Thyroid gland (tissue), 4 donors: ENCODE measurements at regions not wholly inside any gene's neighbourhood (a gene's known extent, or its start where the extent isn't known, plus 50 kb on each side); places are given as distances from the start of the nearest gene placed in this dataset.

Experiments
- DNase-seq, 2 donors: peaks; one replicate each; pipeline ENCODE4 v3.0.0-alpha.2; 2019
- H3K27ac ChIP-seq, 3 donors: fragments of 200-600 bp; sonication (generic); 1 replicate in 2 of 3; 2 replicates in 1 of 3; pipeline ENCODE4 v1.5.1; 2016 to 2019; ENCODE audit warnings: mild to moderate bottlenecking in 1 of 3, moderate library complexity in 1 of 3
- H3K27me3 ChIP-seq: fragments of 200-600 bp; sonication (generic); one replicate; pipeline ENCODE4 v1.5.1; 2019
- H3K36me3 ChIP-seq, 2 donors: fragments of 200-600 bp; sonication (generic); one replicate each; pipeline ENCODE4 v1.5.1; 2016 to 2019
- H3K4me1 ChIP-seq, 2 donors: fragments of 200-600 bp; sonication (generic); one replicate each; pipeline ENCODE4 v1.5.1; 2017 to 2019
- H3K4me3 ChIP-seq, 3 donors: fragments of 200-600 bp; sonication (generic); replicated peaks in 1 of 3; 1 replicate in 2 of 3; 2 replicates in 1 of 3; pipeline ENCODE4 v1.5.1; 2016; ENCODE audit warnings: mild to moderate bottlenecking in 1 of 3
- H3K9me3 ChIP-seq: fragments of 200-600 bp; sonication (generic); one replicate; pipeline ENCODE4 v1.5.1; 2017
- CTCF ChIP-seq, 6 experiments: fragments of 200-600 bp in 3 of 6; fragments of 450-650 bp in 3 of 6; sonication (generic) in 3 of 6; IDR thresholded peaks; one replicate each; pipeline ENCODE4 v1.5.1; 2016 to 2019; ENCODE audit warnings: antibody characterized with exemption in 6 of 6, mild to moderate bottlenecking in 2 of 6, inconsistent platforms in 1 of 6, moderate library complexity in 1 of 6
- POLR2A ChIP-seq, 2 donors: fragments of 450-650 bp; IDR thresholded peaks; one replicate each; pipeline ENCODE4 v1.6.1; 2017; ENCODE audit warnings: antibody characterized with exemption in 2 of 2, mild to moderate bottlenecking in 2 of 2, moderate library complexity in 1 of 2
- WGBS, 2 donors: methylation state at CpG; one replicate each; pipeline ENCODE4 v1.1.5; 2017; 5-methylcytosine and 5-hydroxymethylcytosine counted together
- intact Hi-C: fragments of 100-400 bp; cut with DNase I; formaldehyde crosslinking; loops from one replicate; pipeline ENCODE4 v1.15.1; 2023

GRCh38 chr5:17379100-17379951 is 118.7 kb upstream of the TAF11L2 start:
- TF ChIP-seq CTCF (IDR thresholded peaks at IDR 0.05): no peak
- no peak for TF ChIP-seq POLR2A (IDR thresholded peaks at IDR 0.05)
- Histone ChIP-seq H3K4me1 (no peaks in the 10 kb centered on the region), H3K36me3 (no peaks in the 10 kb centered on the region), H3K4me3 (no peak overlapping the region), H3K27ac (no peak overlapping the region), H3K9me3 (no peaks in the 10 kb centered on the region), H3K27me3 (no peaks in the 10 kb centered on the region)
- DNase-seq: no peak
- intact Hi-C loops: no loop called here
- 78 to 85% methylated on average over 7 of the region's 7 CpGs for WGBS, 2 donors

- H3K4me1 ChIP-seq: no peaks in the 10 kb centered on the region
- DNase-seq: no peak
- H3K27ac ChIP-seq: no peak overlapping the region
- WGBS, 2 donors: 85 to 90% methylated on average over 2 of the region's 2 CpGs
- H3K27me3 ChIP-seq: no peaks in the 10 kb centered on the region
- TF ChIP-seq POLR2A (IDR thresholded peaks at IDR 0.05) (no peak), CTCF (IDR thresholded peaks at IDR 0.05) (no peak)
- H3K36me3 ChIP-seq: no peaks in the 10 kb centered on the region
- intact Hi-C loops: no loop called here
- no peak overlapping the region for H3K4me3 ChIP-seq
- no peaks in the 10 kb centered on the region for H3K9me3 ChIP-seq
Observed at GRCh38 chr5:17381932-17382331, 116.1 kb upstream of the TAF11L2 start.

GRCh38 chr5:17383526-17383925 is 114.5 kb upstream of the TAF11L2 start:
- H3K4me1 ChIP-seq: no peaks in the 10 kb centered on the region
- intact Hi-C loops: no loop called here

GRCh38 chr5:17384181-17384580 is 113.8 kb upstream of the TAF11L2 start:
- H3K4me1 ChIP-seq: no peaks in the 10 kb centered on the region

More at GRCh38 chr5:17383526-17383925, 114.5 kb upstream of the TAF11L2 start:
- no peak overlapping the region for H3K4me3 ChIP-seq
- H3K36me3 ChIP-seq: no peaks in the 10 kb centered on the region
- no peaks in the 10 kb centered on the region for H3K9me3 ChIP-seq
- TF ChIP-seq CTCF (IDR thresholded peaks at IDR 0.05) (no peak), POLR2A (IDR thresholded peaks at IDR 0.05) (no peak)
- WGBS, 2 donors: 65 to 68% methylated on average over 3 of the region's 3 CpGs
- H3K27ac ChIP-seq: no peak overlapping the region
- H3K27me3 ChIP-seq: no peaks in the 10 kb centered on the region
- no peak for DNase-seq

More at GRCh38 chr5:17384181-17384580, 113.8 kb upstream of the TAF11L2 start:
- no peak for DNase-seq
- H3K36me3 ChIP-seq: no peaks in the 10 kb centered on the region
- no peaks in the 10 kb centered on the region for H3K27me3 ChIP-seq
- no peak overlapping the region for H3K27ac ChIP-seq
- H3K9me3 ChIP-seq: no peaks in the 10 kb centered on the region
- TF ChIP-seq CTCF (IDR thresholded peaks at IDR 0.05): no peak
- no peak for TF ChIP-seq POLR2A (IDR thresholded peaks at IDR 0.05)
- H3K4me3 ChIP-seq: no peak overlapping the region
- intact Hi-C loops: no loop called here
